NCI-H2029 treated with DMSO at 0.1 percent for 48 hours (cell line): ENCODE measurements at regions not wholly inside any gene's neighbourhood (a gene's known extent, or its start where the extent isn't known, plus 50 kb on each side); places are given as distances from the start of the nearest gene placed in this dataset.

ENCODE experiments used
- DNase-seq: peaks from one replicate; lab custom pipeline; 2025; lab: John Stamatoyannopoulos, UW

DNA sequence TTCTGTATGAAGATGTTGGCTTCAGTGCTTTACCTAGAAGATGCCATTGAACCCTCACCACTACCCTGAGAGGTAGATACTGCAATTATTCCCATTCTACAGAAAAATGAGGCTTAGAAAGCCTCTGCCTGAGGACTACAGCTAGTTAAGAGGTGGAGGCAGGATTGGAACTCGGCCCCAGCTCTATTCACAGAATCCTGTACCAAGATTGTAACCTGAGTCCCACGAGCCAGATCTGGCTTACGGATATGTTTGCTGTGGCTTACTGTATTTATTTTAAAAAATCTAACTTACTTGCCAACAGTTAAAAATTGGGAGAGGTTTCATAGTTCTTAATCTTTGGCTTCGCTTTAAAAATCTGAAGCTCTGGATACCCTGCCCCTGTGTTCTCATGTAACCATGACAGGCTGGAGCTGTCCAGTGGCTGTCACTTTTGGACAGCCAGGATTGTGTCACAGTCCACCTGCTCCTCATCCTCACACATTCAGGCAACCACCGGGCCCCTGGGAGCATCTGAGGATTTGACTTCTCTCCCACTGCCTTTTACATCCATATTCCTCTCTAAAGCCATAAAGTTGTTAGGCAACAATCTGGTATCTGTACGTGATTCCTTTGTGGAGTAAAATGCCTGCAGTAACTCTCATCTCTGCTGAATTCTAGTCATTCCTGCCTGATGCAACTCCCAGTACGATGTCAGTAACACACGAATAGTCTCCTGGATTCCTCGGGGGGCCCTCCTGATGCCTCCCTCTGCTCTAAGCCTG lies 160.8 kb upstream of the SERP2 start:
- DNase-seq, result no peak

DNA sequence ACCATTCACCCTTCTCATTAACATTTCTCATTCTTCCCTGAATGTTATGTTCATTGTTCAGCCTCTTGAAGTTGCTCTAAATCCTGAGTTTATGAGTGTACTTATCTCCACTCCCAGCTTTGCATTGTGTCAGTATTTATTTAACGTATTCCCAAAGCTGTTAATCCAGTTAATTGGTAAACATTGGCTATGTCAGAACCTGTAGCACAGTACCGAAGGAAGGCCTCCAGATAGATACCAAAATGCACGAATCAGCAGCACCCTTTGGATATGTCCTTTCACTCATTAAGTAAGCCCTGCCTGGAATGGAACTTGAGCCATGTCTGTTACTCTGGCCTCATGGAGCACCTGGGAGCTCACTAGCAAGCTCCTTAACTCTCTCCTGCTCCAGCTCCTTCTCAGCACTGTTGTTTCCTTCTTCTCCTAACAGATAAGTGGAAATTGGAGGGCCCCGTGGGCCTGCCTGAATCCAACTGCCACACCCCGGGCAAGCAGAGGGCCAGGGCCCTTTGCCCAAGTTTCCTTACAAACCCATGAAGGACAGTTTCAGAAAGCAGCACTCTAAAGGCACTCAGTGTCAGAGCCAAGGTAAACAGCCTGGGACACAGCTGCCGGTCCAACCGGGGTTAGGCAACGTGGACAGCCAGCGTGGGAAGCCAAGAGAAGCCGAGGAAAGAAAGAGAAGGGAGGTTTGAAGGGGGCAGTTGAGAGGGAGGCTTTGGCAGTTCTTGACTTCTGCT lies 155.0 kb upstream of the SERP2 start:
- DNase-seq, result peak; percentile 80

DNA sequence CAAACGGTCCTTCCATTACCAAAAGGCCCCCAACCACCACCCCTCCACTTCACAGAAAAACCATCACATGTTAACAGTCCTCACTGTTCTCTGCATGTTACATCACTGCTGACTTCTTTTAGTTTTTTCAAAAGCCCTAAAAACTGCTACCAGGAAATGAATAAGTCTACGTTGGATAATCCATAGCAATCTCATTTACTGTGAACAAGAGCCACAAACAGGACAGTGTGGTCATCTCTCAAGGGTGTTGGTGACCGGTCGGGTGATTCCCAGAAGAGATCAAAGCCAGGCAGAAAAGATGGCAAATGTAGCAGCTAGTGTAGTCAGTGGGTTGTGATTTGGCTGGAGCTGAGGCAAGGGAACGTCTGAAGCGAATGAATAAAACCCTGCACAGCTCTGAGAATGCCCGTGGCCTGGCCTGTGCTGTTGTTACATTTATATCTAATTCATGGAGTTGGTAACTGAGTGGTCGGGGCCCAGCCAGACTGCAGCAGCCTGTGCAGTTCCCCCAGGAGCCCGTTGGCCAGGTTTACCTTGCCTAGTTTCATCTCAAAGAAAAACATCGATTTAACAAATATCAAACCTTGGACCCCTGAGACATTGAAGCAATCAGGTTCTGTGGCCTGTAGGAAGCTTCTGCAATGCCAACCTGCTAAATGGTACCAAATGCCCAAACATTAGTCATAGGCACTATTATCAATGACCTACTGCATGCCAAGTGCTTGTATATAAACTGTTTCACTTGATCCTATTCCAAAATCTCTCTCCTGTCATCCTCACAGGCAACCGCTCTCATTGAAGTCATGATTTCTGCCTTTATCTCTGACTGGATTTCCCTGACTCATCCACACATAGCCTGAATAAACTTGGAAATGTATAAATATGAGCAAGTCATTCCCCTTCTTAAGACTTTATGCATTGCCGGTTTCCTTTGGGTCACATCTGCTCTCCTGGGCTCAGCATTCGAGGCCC lies 153.8 kb upstream of the SERP2 start:
- no peak for DNase-seq

DNA sequence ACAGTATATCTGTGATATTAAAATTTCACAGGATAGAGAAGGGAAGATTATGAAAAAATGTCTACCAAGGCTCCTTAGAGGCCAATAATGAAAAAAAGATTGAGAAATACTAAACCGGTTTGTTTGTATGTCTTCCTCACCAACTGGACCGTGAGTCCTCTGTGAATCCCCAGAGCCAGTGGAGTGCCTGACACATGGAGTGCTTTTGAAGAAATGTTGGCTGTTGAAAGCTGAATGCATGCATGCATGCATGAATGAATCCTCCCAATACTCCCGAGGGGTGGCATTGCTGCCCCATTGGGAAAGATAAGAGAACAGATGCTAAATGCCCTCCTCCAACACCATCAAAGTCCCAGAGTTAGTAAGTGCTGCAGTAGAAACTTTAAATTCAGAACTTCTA lies 152.7 kb upstream of the SERP2 start:
- no peak for DNase-seq

DNA sequence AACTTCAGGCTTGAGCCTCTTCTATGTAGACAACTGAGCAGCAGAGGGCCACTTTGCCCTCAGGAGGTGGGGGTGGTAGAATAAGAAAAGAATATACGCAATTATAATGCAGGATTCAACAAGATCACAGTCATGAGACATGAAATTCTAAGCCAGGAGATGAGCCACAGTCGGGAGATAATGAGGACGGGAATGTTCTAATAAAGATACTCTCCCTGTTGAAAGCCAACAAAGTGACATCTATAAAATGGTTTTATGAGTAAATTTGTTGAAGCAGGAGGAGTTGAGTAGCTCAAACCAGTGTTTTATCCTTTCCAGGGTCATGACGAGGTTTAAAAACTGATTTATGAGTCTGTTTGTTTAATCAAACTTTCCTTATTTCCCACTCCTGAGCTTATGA lies 152.0 kb upstream of the SERP2 start:
- DNase-seq, result no peak

DNA sequence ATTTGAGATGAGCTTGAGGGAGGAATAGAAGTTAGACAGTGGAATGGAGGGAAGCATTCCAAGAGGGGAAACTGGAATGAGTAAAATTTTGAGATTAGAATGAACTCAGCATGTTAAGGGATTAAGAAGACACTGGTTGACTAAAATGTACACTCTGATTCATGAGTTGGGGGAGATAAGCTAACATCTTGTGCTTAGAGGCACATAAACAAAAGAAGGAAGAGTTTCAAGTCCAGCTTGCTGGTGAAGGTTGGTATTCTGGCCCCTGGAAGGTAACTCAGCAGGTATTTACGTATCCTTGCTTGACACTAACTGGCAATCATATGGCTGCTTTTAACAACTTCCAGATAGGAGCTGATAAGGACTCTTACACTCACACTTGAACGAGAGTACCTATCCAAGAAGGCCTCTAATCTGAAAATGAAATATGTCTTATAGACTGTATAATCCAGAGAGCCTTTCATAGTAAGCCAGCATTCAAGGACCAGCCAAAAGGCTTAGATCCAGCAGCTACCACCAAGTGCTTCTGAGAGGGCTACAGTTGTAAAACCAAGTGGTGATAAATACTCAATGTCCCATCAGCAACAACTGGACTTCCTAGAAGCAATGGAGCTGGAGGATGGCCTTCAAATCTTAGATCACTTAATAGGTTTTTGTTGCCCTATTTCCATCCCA lies 149.7 kb upstream of the SERP2 start:
- no peak for DNase-seq

DNA sequence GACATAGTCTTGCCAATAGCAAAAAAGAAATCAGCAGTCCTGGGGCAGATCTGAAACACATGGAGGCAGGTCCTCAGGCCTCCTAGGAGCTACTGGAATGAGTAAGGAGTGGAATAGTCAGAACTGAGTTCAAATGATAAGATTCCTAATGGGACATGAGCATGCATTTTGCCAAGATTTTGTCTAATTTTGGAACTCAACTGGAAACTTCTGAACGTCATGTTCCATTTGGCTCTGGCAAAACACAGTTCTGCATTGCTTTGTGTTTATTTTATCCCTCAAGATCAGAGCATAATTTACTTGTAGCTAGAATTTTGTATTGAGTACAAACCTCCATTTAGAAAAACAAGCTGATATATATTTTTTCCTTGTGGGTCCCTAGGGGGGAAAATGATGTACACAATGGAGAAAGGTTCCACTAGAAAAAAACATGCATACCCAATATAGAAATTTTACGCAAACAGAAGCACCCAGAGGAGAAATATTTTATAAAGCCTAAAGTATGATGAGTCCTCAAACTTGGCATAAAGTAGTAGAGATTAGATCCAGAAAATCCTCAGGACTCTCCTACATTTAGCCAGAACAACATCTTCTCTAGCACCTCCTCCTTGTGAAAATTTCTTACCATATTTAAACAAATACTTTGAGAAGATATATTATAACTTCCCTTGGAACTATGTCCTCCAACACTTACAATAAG lies 149.0 kb upstream of the SERP2 start:
- DNase-seq, result no peak

DNA sequence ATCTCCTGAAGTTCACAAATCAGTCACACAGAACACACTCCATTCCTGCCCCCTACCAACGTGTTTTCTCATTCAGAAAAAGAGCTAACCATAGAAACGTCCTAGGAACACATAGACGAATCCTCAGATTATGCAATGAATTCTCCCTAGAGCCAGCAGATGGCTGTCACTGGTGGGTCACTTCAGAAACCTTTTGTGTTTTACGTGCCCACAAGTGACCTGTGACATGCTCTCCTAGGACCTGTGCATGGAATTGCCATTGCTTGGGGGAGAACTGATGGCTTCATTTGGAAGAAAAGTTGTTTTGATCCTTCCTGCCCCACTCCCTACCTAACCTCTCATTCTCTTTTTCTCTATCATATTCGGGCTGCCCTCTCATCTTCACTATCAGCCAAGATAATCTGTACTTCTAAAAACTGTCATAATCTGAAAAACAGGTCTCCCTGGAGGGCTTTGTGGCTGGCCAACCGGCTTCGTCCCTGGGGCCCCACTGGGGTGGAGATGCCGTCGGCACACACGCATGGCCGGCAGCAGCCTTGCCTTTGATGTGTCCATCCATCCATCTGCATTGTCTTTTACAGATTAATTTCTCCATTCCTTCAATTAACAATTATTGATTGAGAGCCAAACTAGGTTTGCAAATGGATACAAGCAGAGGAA lies 144.1 kb upstream of the SERP2 start:
- DNase-seq, result no peak

DNA sequence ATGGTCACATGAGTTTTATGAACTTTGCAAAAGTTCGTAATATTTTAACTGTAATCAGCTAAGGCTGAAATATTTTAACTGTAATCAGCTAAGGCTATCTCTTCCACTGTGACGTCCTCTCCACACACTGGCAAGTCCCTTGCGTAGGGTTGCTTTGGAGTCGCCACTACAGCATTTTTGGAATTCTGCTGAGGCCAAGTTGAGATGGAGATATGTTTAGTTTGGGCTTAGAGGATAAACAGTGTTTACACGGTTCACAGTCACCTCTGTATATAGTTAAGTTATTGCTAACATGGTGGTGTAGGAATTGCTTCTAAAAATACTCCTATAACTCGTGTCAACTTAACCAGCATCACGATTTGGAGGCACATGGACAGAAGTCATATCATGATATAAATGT lies 143.6 kb upstream of the SERP2 start:
- DNase-seq, result no peak

DNA sequence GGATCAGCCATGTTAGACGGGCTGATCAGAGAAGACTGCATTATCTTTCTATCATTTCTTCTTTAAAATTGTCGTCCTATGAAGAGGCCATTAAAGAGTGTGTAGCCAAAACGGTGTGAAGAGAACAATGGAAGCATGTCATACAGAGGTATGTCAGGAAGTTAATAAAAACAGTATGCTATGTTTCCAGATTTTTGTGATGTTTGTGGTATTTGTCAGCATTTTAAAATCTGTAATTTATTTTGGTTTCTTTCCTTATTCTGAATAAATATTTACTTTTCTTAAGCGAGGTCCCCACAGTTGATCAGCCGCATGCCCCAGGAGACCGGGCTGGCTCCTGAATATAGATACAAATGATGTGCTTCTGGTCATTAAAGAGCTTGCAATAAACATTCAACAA lies 142.9 kb upstream of the SERP2 start:
- no peak for DNase-seq

DNA sequence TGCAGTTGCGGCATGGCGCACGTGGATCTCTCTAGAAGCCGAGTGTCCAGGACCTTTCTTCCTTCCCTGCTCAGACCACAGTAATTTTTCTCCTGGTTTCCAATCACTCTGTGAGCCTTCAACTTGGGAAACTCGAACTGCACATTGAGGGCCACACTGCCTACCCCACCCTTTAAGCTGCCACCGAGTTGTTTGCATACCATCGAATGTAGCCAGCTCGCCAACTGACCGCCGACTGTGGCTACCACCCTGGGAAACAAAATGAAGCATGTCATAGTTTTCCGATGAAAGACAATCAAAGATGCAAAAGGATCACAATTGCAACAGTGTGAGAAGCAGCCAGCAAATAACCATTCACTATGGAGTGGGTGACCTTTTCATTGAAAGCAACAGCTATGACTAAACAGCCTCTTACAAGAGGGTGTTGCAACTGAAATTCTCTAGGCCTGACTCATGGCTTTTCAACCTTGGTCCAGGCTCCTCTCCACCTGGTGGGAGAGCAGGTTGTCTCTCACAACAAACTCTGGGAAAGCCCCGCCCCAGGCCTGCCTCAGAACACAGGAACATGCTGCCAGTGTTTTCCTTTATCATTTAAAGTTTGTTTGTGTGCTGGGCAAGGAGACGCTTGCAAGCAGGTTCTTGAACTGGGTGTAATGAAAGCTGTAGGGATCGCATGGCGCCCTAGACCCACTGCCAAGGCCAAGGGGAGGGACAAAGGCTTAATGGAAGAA lies 141.7 kb upstream of the SERP2 start:
- DNase-seq, result peak; percentile 48

DNA sequence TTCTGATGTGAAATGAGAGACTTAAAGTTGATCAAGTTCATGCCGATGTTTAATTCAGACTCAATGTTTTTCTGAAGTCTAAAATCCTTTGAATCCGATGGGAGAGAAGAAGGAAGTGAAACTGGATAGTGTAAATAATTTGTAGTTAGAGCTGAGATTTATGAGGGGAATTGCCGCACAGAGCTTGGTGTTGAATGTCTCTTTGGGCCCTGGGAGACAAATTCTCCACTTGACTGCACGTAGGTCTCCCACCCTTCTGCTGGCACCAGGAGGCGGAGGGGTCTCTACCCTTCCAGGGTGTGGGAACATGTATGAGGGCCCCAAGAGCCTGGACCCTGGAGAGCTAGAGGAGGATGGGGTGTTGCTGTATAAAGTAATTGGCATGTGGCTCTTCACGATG lies 140.8 kb upstream of the SERP2 start:
- DNase-seq, result no peak

DNA sequence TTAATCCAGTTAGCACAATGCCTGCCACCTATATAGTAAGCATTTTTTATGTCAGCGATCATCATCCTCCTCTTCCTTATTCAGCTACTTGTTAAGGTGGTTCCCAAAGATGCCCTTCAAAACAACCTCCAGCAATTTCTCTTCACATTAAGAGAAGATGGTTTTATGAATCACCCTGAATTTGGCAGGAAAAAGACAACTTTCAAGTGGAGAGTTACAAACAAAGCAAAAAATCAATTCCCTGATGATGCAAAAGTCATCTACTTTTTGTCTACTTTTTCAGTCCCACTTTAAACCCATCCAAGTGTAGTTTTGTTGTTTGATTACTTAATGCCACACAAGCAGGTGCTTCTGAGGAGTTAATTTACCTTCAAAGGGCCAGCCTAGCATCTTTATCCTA lies 139.1 kb upstream of the SERP2 start:
- no peak for DNase-seq

DNA sequence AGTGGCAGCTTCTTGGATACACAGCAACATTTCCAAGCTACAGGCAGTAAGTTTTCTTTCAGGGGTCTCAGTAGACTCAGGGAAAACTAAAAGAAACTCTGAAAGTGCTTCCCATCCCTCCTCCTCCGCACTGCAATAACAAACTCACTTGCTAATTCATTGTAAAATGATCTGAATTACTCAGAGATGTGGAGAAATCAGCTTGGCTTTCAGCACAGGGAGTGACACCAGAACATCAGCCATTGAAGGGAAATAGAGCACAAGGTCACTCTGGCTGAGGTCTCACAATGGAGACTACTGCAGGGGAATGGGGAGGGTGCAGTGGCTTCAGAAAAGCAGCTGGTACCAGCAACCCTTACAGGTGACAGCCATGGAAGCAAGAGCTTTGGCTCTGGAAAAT lies 137.3 kb upstream of the SERP2 start:
- DNase-seq, result no peak

DNA sequence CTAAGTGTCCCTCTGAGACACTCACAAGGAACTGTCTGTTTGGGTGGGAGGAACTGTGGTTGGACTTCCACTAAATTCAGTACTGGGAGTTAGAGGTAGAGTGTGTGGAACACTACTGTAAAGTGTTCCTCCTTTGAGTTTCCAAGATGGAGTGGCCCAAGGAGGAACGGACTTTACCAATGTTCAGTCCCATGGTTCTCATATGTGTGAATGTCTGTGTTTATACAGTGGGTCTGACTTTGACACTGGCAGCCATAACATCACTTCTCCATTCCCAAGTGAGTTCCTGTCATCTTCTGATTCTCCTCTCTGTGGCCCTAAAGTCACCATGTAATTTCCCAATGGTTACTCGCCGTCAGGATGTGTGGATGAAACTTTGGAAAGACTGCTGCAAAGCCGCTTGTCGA lies 136.8 kb upstream of the SERP2 start:
- DNase-seq, result no peak

DNA sequence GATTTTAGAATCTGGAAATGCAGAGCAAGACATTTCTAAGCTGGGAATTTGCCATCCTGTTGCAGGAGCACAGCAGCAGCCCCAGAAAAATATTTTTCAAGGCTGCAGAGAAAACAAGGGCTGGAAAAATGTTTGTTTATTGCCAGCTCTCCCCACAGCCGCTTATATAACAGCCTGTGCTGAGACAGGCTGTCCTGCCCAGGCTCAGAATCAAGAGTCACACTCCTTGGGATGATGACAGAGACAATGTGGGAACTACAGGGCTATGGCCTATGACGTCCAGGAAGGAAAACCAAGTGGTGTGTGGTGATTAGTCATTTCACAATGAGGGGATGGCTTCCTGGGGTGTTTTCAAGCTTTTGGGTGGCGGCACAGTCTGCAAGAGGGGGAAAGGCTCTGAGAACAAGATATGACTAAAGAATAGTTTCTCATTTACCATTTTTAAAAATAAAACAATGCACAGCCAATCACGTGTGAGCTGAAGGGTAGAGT lies 136.3 kb upstream of the SERP2 start:
- no peak for DNase-seq

DNA sequence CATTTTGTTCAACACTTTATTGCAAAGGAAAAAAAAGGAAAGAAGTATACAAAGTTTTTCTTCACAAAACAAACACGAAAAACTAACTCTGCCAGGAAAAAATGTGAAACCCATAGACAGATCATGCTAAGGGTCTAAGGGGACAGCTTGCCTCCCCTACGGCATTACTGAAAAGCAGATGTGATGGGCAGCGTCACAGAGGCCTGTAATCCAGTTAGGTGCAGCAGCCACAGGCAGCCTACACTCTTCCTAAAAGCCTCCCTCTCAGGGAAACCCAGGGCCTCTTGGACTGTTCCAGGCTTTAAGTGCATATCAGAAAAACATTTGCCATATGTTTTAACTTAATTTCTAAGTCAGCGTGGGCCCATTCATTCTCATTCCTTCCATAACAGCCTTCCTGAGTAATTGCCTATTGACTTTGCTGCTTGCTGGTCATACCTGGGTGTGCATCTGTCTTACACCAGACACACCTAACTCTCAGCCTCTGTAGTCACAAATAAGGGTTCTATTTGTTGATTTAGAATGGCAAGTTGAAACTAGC lies 135.7 kb upstream of the SERP2 start:
- DNase-seq, result no peak

DNA sequence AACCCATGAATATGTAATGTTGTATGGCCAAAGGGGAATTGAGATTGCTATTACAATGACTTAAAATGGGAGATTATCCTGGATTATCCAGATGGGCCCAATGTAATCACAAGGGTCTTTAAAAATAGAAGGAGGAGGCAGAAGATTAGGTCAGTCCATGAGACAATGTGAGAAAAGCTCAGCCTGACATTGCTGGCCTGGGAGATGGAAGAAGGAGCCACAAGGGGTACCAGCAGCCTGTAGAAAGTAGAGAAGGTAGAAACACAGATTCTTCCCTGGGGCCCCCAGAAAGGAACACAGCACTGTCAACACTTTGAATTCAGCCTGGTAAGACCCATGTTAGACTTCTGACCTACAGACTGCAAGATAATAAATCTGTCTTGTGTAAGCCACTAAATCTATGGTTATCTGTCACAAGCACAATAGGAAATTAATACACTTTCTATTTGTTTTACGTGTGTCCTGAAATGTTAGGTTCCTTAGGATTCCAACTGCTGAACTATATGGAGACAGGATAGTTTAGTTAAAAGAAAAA lies 132.9 kb upstream of the SERP2 start:
- DNase-seq, result no peak

DNA sequence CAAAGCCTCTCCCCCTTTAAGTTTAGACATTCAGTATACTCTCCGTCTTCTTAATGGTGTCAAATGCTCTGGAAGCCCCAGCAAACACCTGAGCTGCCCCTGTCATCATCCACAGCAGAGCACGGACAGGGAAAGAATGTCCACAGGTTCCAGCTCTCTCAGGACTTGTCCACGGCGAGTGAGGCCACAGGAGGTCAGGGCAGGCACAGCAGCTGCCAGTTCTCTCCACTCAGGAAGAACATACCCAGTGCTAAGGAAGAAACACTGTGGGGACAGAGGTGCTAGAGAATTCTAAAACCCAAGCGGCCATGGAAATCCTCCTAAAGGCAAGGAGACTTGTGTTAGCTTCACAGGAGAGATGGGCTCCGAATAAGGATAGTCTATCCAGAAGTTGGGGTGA lies 132.0 kb upstream of the SERP2 start:
- no peak for DNase-seq
